ENCODE measurements at regions not wholly inside any gene's neighbourhood (a gene's known extent, or its start where the extent isn't known, plus 50 kb on each side); places are given as distances from the start of the nearest gene placed in this dataset.

- intact Hi-C loops (cut with DNase I; ENCODE audit: low total_unique reads): no loop called here
- Histone ChIP-seq H3K27ac (no peak overlapping the region), H3K9me3 (no peaks in the 10 kb centered on the region), H3K4me1 (no peaks in the 10 kb centered on the region), H3K36me3 (no peaks in the 10 kb centered on the region), H3K4me3 (no peak overlapping the region), H3K27me3 (no peaks in the 10 kb centered on the region)
- DNase-seq: no peak
- TF ChIP-seq CTCF (IDR thresholded peaks at IDR 0.05) (no peak), POLR2A (IDR thresholded peaks at IDR 0.05) (no peak)
These were observed 425.3 kb downstream of the TLR4 start for GRCh38 chr9:118129541-118129940.

- Histone ChIP-seq H3K27ac (no peak overlapping the region), H3K4me3 (no peak overlapping the region), H3K36me3 (no peaks in the 10 kb centered on the region), H3K9me3 (no peaks in the 10 kb centered on the region), H3K4me1 (no peaks in the 10 kb centered on the region), H3K27me3 (no peaks in the 10 kb centered on the region)
- TF ChIP-seq POLR2A (IDR thresholded peaks at IDR 0.05) (no peak), CTCF (IDR thresholded peaks at IDR 0.05) (no peak)
- no peak for DNase-seq
- intact Hi-C loops (cut with DNase I; ENCODE audit: low total_unique reads): no loop called here
These were observed 444.8 kb downstream of the TLR4 start for GRCh38 chr9:118148990-118149389.

GRCh38 chr9:118156846-118157245 lies 452.6 kb downstream of the TLR4 start:
- Histone ChIP-seq H3K27me3 (no peaks in the 10 kb centered on the region), H3K4me1 (no peaks in the 10 kb centered on the region), H3K9me3 (no peaks in the 10 kb centered on the region), H3K4me3 (no peak overlapping the region), H3K27ac (no peak overlapping the region), H3K36me3 (no peaks in the 10 kb centered on the region)
- DNase-seq: no peak
- no peak for TF ChIP-seq CTCF (IDR thresholded peaks at IDR 0.05)
- no peak for TF ChIP-seq POLR2A (IDR thresholded peaks at IDR 0.05)
- intact Hi-C loops (cut with DNase I; ENCODE audit: low total_unique reads): no loop called here

- Histone ChIP-seq H3K4me1 (no peaks in the 10 kb centered on the region), H3K27me3 (no peaks in the 10 kb centered on the region), H3K4me3 (no peak overlapping the region), H3K36me3 (no peaks in the 10 kb centered on the region), H3K9me3 (no peaks in the 10 kb centered on the region), H3K27ac (no peak overlapping the region)
- intact Hi-C loops (cut with DNase I; ENCODE audit: low total_unique reads): no loop called here
- no peak for TF ChIP-seq POLR2A (IDR thresholded peaks at IDR 0.05)
- TF ChIP-seq CTCF (IDR thresholded peaks at IDR 0.05): no peak
- no peak for DNase-seq
These were observed 458.5 kb downstream of the TLR4 start for GRCh38 chr9:118162716-118163115.

GRCh38 chr9:118163751-118164150 lies 459.5 kb downstream of the TLR4 start:
- intact Hi-C loops (cut with DNase I; ENCODE audit: low total_unique reads): no loop called here
- H3K36me3 ChIP-seq: no peaks in the 10 kb centered on the region
- TF ChIP-seq POLR2A (IDR thresholded peaks at IDR 0.05): no peak
- TF ChIP-seq CTCF (IDR thresholded peaks at IDR 0.05): no peak
- H3K27ac ChIP-seq: no peak overlapping the region
- H3K4me3 ChIP-seq: no peak overlapping the region
- no peaks in the 10 kb centered on the region for H3K27me3 ChIP-seq
- no peaks in the 10 kb centered on the region for H3K4me1 ChIP-seq
- DNase-seq: no peak
- no peaks in the 10 kb centered on the region for H3K9me3 ChIP-seq
